Endothelial cell (in vitro differentiated cells): ENCODE measurements at regions not wholly inside any gene's neighbourhood (a gene's known extent, or its start where the extent isn't known, plus 50 kb on each side); places are given as distances from the start of the nearest gene placed in this dataset.
"Not testable (repeated sequence)": the region's sequence is repeated elsewhere in the genome, so short reads cannot be mapped to it uniquely, and the experiment has no call there.

Experiments
- DNase-seq: peaks from one replicate; pipeline ENCODE4 v3.0.0; 2021; ENCODE audit warnings: low spot score
- H3K27ac Mint-ChIP-seq: one replicate; pipeline ENCODE4 v1.8.0; 2021; ENCODE audit warnings: mixed read lengths, inconsistent platforms; ENCODE audit not compliant: unreplicated experiment
- H3K27me3 Mint-ChIP-seq: one replicate; pipeline ENCODE4 v1.8.0; 2021; ENCODE audit warnings: mild to moderate bottlenecking, moderate library complexity, mixed read lengths, inconsistent platforms; ENCODE audit not compliant: unreplicated experiment
- H3K36me3 Mint-ChIP-seq: one replicate; pipeline ENCODE4 v1.8.0; 2021; ENCODE audit warnings: mild to moderate bottlenecking, low read depth, mixed read lengths, inconsistent platforms; ENCODE audit not compliant: unreplicated experiment
- H3K4me1 Mint-ChIP-seq: one replicate; pipeline ENCODE4 v1.8.0; 2021; ENCODE audit warnings: mild to moderate bottlenecking, mixed read lengths, inconsistent platforms; ENCODE audit not compliant: unreplicated experiment
- H3K4me3 Mint-ChIP-seq: one replicate; pipeline ENCODE4 v1.8.0; 2021; ENCODE audit warnings: mild to moderate bottlenecking, mixed read lengths, inconsistent platforms; ENCODE audit not compliant: unreplicated experiment
- H3K9me3 Mint-ChIP-seq: one replicate; pipeline ENCODE4 v1.8.0; 2021; ENCODE audit warnings: mixed read lengths, inconsistent platforms; ENCODE audit not compliant: unreplicated experiment
- CTCF ChIP-seq: fragments of 200-600 bp; sonication (generic); IDR thresholded peaks from one replicate; pipeline ENCODE4 v1.5.0; 2021; ENCODE audit warnings: antibody characterized with exemption; ENCODE audit not compliant: unreplicated experiment

DNA sequence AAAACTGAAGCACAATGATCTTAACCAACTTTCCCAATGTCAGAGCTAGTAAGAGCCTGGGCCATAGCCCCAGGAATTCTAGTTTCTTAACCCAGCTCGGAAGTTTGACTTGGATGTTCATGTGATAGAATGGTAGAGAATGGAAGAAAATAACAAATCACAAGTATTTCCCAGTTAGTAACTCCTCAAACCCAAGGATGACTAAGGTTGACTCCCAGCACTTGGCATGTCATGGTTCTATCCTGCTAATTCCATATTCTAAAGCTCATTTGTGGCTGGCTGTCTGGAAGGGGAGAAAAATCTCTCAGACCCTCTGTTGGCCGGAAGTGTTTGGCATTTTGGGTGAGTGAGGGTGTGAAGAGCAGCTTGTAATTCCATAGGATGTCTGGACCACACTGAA is 248.7 kb downstream of the RFPL4B start:
- H3K27me3 Mint-ChIP-seq: no peaks in the 10 kb centered on the region
- H3K27ac Mint-ChIP-seq: no peak overlapping the region
- no peak for DNase-seq
- H3K36me3 Mint-ChIP-seq: peaks cover 3% of the 10 kb centered on the region
- no peaks in the 10 kb centered on the region for H3K9me3 Mint-ChIP-seq
- no peaks in the 10 kb centered on the region for H3K4me1 Mint-ChIP-seq
- H3K4me3 Mint-ChIP-seq: no peak overlapping the region
- no peak for TF ChIP-seq CTCF

GRCh38 chr6:112597176-112597575 is 250.0 kb downstream of the RFPL4B start:
- no peak overlapping the region for H3K27ac Mint-ChIP-seq
- H3K4me3 Mint-ChIP-seq: no peak overlapping the region
- peaks cover 3% of the 10 kb centered on the region for H3K36me3 Mint-ChIP-seq
- H3K9me3 Mint-ChIP-seq: no peaks in the 10 kb centered on the region
- TF ChIP-seq CTCF: no peak
- H3K27me3 Mint-ChIP-seq: no peaks in the 10 kb centered on the region
- H3K4me1 Mint-ChIP-seq: no peaks in the 10 kb centered on the region
- no peak for DNase-seq

GRCh38 chr6:112600168-112600567 is 253.0 kb downstream of the RFPL4B start:
- Mint-ChIP-seq H3K4me1 (no peaks in the 10 kb centered on the region), H3K27me3 (no peaks in the 10 kb centered on the region), H3K36me3 (peaks cover 3% of the 10 kb centered on the region), H3K27ac (no peak overlapping the region), H3K9me3 (no peaks in the 10 kb centered on the region), H3K4me3 (no peak overlapping the region)
- DNase-seq: no peak
- no peak for TF ChIP-seq CTCF

- Mint-ChIP-seq H3K27ac (no peak overlapping the region), H3K4me3 (no peak overlapping the region), H3K36me3 (peaks cover 8% of the 10 kb centered on the region), H3K9me3 (peaks cover 7% of the 10 kb centered on the region), H3K27me3 (no peaks in the 10 kb centered on the region), H3K4me1 (no peaks in the 10 kb centered on the region)
- no peak for DNase-seq
- no peak for TF ChIP-seq CTCF
Observed at GRCh38 chr6:112603726-112604125, 256.6 kb downstream of the RFPL4B start.

GRCh38 chr6:112606656-112607435 is 259.7 kb downstream of the RFPL4B start:
- Mint-ChIP-seq H3K4me3 (no peak overlapping the region), H3K36me3 (peaks cover 8% of the 10 kb centered on the region), H3K27me3 (no peaks in the 10 kb centered on the region), H3K27ac (no peak overlapping the region), H3K4me1 (no peaks in the 10 kb centered on the region), H3K9me3 (peaks cover 12% of the 10 kb centered on the region)
- DNase-seq: no peak
- TF ChIP-seq CTCF: no peak

DNA sequence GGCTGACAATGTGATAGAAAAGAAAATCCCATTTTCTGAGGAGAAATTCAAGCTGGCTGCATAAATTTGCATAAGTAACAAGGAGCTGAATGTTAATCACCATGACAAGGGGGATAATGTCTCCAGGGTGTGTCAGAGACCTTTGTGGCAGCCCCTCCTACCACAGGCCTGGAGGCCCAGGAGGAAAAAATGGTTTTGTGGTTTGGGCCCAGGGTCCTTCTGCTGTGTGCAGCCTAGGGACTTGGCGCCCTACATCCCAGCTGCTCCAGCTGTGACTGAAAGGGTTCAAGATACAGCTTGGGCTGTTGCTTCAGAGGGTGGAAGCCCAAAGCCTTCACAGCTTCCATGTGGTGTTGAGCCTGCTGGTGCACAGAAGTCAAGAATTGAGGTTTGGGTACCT is 261.8 kb downstream of the RFPL4B start:
- not testable (repeated sequence) for H3K36me3 Mint-ChIP-seq, H3K4me3 Mint-ChIP-seq, DNase-seq, H3K27ac Mint-ChIP-seq, H3K27me3 Mint-ChIP-seq, H3K4me1 Mint-ChIP-seq
- peaks cover 12% of the 10 kb centered on the region for H3K9me3 Mint-ChIP-seq
